ENCODE measurements at regions not wholly inside any gene's neighbourhood (a gene's known extent, or its start where the extent isn't known, plus 50 kb on each side); places are given as distances from the start of the nearest gene placed in this dataset.

DNA sequence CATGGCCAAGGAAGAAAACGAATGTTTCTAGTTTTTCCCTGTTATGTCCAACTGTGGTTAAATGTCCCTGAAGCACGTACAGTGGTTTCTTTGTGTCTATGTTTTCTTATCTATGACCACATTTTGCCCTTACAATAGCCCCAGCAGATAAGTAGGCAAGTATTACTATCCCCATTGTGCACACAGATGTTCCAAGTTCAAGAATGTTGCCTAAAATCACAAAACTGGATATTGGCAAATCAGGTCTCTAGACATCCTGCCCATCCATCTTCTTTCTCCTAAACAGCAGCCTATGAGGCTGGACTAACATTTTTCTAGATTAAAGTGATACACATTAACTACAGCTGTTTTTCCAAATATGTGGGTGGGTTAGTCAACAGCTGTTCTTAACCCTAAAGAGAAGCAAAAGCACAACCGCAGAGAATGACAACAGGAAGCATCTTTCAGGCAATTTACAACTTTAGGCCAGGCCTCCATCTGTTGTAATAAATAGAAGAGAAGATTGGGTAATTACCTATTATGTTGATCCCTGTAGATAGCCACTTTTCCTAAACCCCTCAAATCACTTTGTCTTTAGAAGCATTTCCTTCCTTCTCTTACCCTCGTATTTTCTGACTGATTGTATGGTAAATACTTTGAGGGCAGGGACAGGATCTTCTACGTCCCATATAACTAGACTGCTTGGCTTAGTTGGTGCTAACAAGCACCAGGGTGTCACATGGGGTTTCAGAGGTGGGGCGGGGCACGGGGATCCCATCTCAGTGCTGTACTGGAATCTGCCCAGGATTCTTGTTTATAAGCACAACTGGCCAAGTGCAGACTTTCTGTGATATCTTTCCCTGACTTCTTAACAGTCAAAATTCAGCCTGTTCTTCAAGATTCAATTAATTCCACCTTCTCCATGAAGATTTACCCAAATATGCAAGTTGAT is 132.1 kb upstream of the SETBP1 start:
- Histone ChIP-seq H3K27ac (no peak overlapping the region), H3K9me3 (replicated peaks) (no peaks in the 10 kb centered on the region), H3K27me3 (replicated peaks) (no peaks in the 10 kb centered on the region), H3K36me3 (no peaks in the 10 kb centered on the region), H3K4me1 (replicated peaks) (peaks cover 9% of the 10 kb centered on the region), H3K4me3 (no peak overlapping the region)
- peak in 1 of 2 experiments; percentile 14 for DNase-seq (ENCODE audit: low read depth in 1 of 2, low spot score in 2 of 2)

DNA sequence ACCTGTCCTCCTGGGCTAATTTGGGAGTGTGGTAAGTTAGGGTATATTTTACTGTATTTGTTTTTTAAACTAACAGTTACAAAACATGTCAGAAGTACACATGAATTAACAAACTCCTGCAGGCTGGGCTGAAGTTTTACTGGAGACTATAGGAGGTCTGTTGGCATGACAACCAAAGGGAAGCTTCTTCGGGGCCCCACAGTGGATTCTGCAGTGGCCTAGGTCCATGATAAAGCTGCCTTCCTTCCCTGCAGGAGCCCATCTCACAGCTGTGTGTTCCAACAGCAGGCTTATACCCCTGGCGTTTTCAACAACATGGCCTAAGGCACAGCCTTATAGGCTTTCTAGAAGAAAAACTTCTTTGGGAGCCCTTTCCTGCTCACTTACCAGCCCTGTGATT is 128.0 kb upstream of the SETBP1 start:
- Histone ChIP-seq H3K27ac (no peak overlapping the region), H3K36me3 (no peaks in the 10 kb centered on the region)

GRCh38 chr18:44556296-44556695 is 124.4 kb upstream of the SETBP1 start:
- DNase-seq (ENCODE audit: low read depth in 1 of 2, low spot score in 2 of 2): no peak
- Histone ChIP-seq H3K27ac (no peak overlapping the region), H3K9me3 (replicated peaks) (no peaks in the 10 kb centered on the region), H3K4me1 (replicated peaks) (no peaks in the 10 kb centered on the region), H3K4me3 (no peak overlapping the region), H3K27me3 (replicated peaks) (no peaks in the 10 kb centered on the region), H3K36me3 (no peaks in the 10 kb centered on the region)

More for the DNA sequence above, 128.0 kb upstream of the SETBP1 start:
- H3K9me3 ChIP-seq (replicated peaks): no peaks in the 10 kb centered on the region
- H3K27me3 ChIP-seq (replicated peaks): no peaks in the 10 kb centered on the region
- DNase-seq (ENCODE audit: low read depth in 1 of 2, low spot score in 2 of 2): no peak
- peaks cover 9% of the 10 kb centered on the region for H3K4me1 ChIP-seq (replicated peaks)
- no peak overlapping the region for H3K4me3 ChIP-seq

DNA sequence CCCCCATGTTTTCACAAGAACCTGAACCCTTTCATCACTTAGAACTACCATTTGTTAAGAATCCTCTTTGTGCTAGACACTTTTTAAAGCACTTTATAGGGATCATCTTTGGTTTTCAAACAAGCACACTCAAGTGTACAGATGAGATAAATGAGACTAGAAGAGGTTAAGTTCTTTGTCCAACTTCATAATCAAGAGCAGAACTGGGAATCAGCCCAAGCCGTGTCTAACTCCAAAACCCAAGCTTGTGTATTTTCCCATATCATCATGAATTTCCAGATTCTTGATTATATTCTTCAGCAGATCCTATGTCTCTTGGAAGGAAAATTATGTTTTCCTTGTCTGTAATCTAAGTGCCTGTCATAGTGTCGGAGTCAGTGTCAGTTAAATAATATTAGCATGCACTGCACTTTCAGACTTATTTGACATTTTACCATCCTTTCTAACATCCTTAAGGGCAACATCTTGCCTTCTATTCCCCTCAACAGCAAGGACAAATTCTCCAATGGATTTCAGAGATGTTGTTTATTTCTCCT is 123.0 kb upstream of the SETBP1 start:
- Histone ChIP-seq H3K4me1 (replicated peaks) (no peaks in the 10 kb centered on the region), H3K4me3 (no peak overlapping the region), H3K27ac (no peak overlapping the region), H3K36me3 (no peaks in the 10 kb centered on the region), H3K27me3 (replicated peaks) (no peaks in the 10 kb centered on the region), H3K9me3 (replicated peaks) (no peaks in the 10 kb centered on the region)
- no peak for DNase-seq (ENCODE audit: low read depth in 1 of 2, low spot score in 2 of 2)

- H3K9me3 ChIP-seq (replicated peaks): no peaks in the 10 kb centered on the region
- no peak overlapping the region for H3K27ac ChIP-seq
- no peaks in the 10 kb centered on the region for H3K36me3 ChIP-seq
- DNase-seq (ENCODE audit: low read depth in 1 of 2, low spot score in 2 of 2): no peak
- no peaks in the 10 kb centered on the region for H3K27me3 ChIP-seq (replicated peaks)
- H3K4me1 ChIP-seq (replicated peaks): no peaks in the 10 kb centered on the region
- H3K4me3 ChIP-seq: no peak overlapping the region
Measured at GRCh38 chr18:44558767-44559166, 121.9 kb upstream of the SETBP1 start.

DNA sequence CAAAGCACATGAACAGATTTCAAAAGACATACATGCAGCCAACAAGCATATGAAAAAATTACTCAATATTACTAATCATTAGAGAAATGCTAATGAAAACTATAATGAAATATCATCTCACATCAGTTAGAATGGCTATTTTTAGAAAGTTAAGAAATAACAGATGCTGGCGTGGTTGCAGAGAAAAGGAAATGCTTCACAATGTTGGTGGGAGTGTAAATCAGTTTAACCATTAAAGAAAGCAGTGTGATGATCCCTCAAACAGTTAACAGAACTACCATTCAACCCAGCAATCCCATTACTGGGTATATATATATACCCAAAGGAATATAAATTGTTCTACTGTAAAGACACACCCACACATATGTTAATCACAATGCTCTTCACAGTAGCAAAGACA is 117.7 kb upstream of the SETBP1 start:
- peaks cover 9% of the 10 kb centered on the region for H3K4me1 ChIP-seq (replicated peaks)
- no peak overlapping the region for H3K27ac ChIP-seq
- no peak overlapping the region for H3K4me3 ChIP-seq
- no peaks in the 10 kb centered on the region for H3K27me3 ChIP-seq (replicated peaks)
- no peaks in the 10 kb centered on the region for H3K9me3 ChIP-seq (replicated peaks)
- no peak for DNase-seq (ENCODE audit: low read depth in 1 of 2, low spot score in 2 of 2)
- no peaks in the 10 kb centered on the region for H3K36me3 ChIP-seq

- peak in 1 of 2 experiments; percentile 50 for DNase-seq (ENCODE audit: low read depth in 1 of 2, low spot score in 2 of 2)
- H3K27ac ChIP-seq: peak overlapping the region; percentile 19; the same call in 1 of the 2 replicates
- H3K36me3 ChIP-seq: no peaks in the 10 kb centered on the region
- H3K4me3 ChIP-seq: no peak overlapping the region
- no peaks in the 10 kb centered on the region for H3K9me3 ChIP-seq (replicated peaks)
- H3K27me3 ChIP-seq (replicated peaks): no peaks in the 10 kb centered on the region
- H3K4me1 ChIP-seq (replicated peaks): peaks cover 9% of the 10 kb centered on the region
Measured at GRCh38 chr18:44564922-44565321, 115.8 kb upstream of the SETBP1 start.

- Histone ChIP-seq H3K36me3 (no peaks in the 10 kb centered on the region), H3K9me3 (replicated peaks) (no peaks in the 10 kb centered on the region), H3K4me3 (no peak overlapping the region), H3K4me1 (replicated peaks) (peaks cover 9% of the 10 kb centered on the region), H3K27me3 (replicated peaks) (no peaks in the 10 kb centered on the region), H3K27ac (no peak overlapping the region)
- no peak for DNase-seq (ENCODE audit: low read depth in 1 of 2, low spot score in 2 of 2)
Measured at GRCh38 chr18:44568342-44568741, 112.3 kb upstream of the SETBP1 start.

GRCh38 chr18:44568986-44569385 is 111.7 kb upstream of the SETBP1 start:
- Histone ChIP-seq H3K27me3 (replicated peaks) (no peaks in the 10 kb centered on the region), H3K36me3 (no peaks in the 10 kb centered on the region), H3K4me1 (replicated peaks) (peaks cover 9% of the 10 kb centered on the region), H3K9me3 (replicated peaks) (no peaks in the 10 kb centered on the region), H3K27ac (no peak overlapping the region), H3K4me3 (no peak overlapping the region)
- no peak for DNase-seq (ENCODE audit: low read depth in 1 of 2, low spot score in 2 of 2)

GRCh38 chr18:44569391-44570055 is 111.2 kb upstream of the SETBP1 start:
- no peaks in the 10 kb centered on the region for H3K36me3 ChIP-seq
- H3K27ac ChIP-seq: no peak overlapping the region
- no peaks in the 10 kb centered on the region for H3K27me3 ChIP-seq (replicated peaks)
- no peak overlapping the region for H3K4me3 ChIP-seq
- DNase-seq (ENCODE audit: low read depth in 1 of 2, low spot score in 2 of 2): no peak
- peaks cover 9% of the 10 kb centered on the region for H3K4me1 ChIP-seq (replicated peaks)
- H3K9me3 ChIP-seq (replicated peaks): no peaks in the 10 kb centered on the region

DNA sequence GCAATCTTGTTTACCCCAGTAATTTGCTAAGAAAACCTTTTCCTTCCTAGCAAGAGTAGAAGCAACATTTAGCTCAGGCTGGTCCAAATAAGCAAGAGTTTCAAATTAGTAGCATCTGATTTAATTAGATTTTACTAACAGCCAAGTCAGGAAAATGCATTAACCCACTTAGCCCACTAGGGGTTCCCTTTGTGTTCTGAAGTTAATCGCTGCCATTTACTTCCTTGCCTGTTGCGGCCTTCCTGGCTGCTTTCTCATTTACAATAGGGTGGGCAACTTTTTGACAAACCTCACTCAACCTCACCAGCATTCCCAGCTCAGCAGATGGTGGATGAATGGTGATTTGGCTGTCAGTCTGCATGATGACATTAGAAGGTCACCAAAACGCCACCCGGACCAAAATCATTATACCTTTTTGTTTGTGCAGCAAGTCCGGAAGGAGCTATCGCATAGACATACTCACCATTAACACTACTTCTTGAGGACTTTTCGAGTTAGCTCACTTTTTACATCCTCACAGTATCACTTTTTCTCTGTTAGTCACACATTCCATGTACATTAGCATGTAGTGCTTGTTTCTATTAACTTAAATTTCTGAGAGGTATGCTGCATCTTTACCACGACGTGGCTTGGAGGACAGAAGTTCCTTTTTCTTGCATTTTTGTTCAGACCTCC is 101.5 kb upstream of the SETBP1 start:
- Histone ChIP-seq H3K4me3 (no peak overlapping the region), H3K27ac (peak overlapping the region; percentile 54)
- DNase-seq (ENCODE audit: low read depth in 1 of 2, low spot score in 2 of 2): peak; percentile 47 to 62

GRCh38 chr18:44579745-44580144 is 100.9 kb upstream of the SETBP1 start:
- Histone ChIP-seq H3K27me3 (replicated peaks) (no peaks in the 10 kb centered on the region), H3K27ac (peak overlapping the region; percentile 54), H3K36me3 (no peaks in the 10 kb centered on the region), H3K4me1 (replicated peaks) (peaks cover 14% of the 10 kb centered on the region), H3K9me3 (replicated peaks) (no peaks in the 10 kb centered on the region), H3K4me3 (no peak overlapping the region)
- no peak for DNase-seq (ENCODE audit: low read depth in 1 of 2, low spot score in 2 of 2)

More for the DNA sequence above, 101.5 kb upstream of the SETBP1 start:
- Histone ChIP-seq H3K9me3 (replicated peaks) (no peaks in the 10 kb centered on the region), H3K27me3 (replicated peaks) (no peaks in the 10 kb centered on the region), H3K4me1 (replicated peaks) (peaks cover 14% of the 10 kb centered on the region), H3K36me3 (no peaks in the 10 kb centered on the region)

DNA sequence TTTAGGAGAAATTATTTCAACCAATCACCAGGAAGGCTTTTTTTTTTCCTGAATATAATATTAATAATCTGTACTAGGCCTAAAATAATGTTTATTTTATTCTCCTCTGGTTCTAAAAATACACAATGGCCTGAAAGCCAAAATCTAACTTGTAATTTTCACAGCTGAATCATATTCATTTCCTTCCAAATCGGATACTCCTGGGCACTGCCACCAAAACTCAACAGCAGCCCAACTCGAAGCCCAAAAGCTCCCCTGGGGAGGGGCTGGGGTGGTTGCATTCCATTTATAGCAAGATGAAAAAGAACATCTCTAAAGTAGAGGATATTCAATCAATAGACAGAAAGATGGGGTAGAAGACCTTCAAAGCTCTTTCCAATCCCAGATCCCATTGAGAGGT is 100.5 kb upstream of the SETBP1 start:
- H3K4me1 ChIP-seq (replicated peaks): peaks cover 14% of the 10 kb centered on the region
- H3K27me3 ChIP-seq (replicated peaks): no peaks in the 10 kb centered on the region
- H3K4me3 ChIP-seq: no peak overlapping the region
- no peaks in the 10 kb centered on the region for H3K36me3 ChIP-seq
- no peak for DNase-seq (ENCODE audit: low read depth in 1 of 2, low spot score in 2 of 2)
- H3K9me3 ChIP-seq (replicated peaks): no peaks in the 10 kb centered on the region
- peak overlapping the region; percentile 54; the same call in 1 of the 2 replicates for H3K27ac ChIP-seq
